ENCODE measurements at regions not wholly inside any gene's neighbourhood (a gene's known extent, or its start where the extent isn't known, plus 50 kb on each side); places are given as distances from the start of the nearest gene placed in this dataset.

- H3K4me3 ChIP-seq (ENCODE audit: insufficient read depth, low read length, poor library complexity, severe bottlenecking): no peak overlapping the region
- no peak overlapping the region for H2AFZ ChIP-seq (ENCODE audit: low read depth, low read length, severe bottlenecking)
- H4K20me1 ChIP-seq (ENCODE audit: low read depth, low read length): no peaks in the 10 kb centered on the region
- H3F3A ChIP-seq (ENCODE audit: insufficient read depth): no peaks in the 10 kb centered on the region
- H3K27ac ChIP-seq (ENCODE audit: low read depth, low read length): no peak overlapping the region
- no peaks in the 10 kb centered on the region for H3K79me2 ChIP-seq (ENCODE audit: insufficient read depth, low read length)
- TF ChIP-seq EZH2phosphoT487 (conservative IDR thresholded peaks at IDR 0.05; ENCODE audit: low read length): no peak
- TF ChIP-seq CTCF (IDR thresholded peaks at IDR 0.05; ENCODE audit: insufficient read depth, low read length, poor library complexity, severe bottlenecking): no peak
- H3K9me3 ChIP-seq (ENCODE audit: insufficient read depth, low read length): no peaks in the 10 kb centered on the region
- H3K27me3 ChIP-seq (ENCODE audit: low read length): no peaks in the 10 kb centered on the region
- H3K36me3 ChIP-seq (ENCODE audit: low read length): no peaks in the 10 kb centered on the region
- H3K9ac ChIP-seq (ENCODE audit: low read length): no peak overlapping the region
- H3K9me2 ChIP-seq (replicated peaks; ENCODE audit: insufficient read depth, low read length): no peaks in the 10 kb centered on the region
- no peak overlapping the region for H3K4me2 ChIP-seq (ENCODE audit: low read depth, low read length, poor library complexity, severe bottlenecking)
These were observed 50.7 kb upstream of the TNRC6C start for GRCh38 chr17:77907497-77908461.

GRCh38 chr17:77908501-77908900, 50.0 kb upstream of the TNRC6C start:
- Histone ChIP-seq H3K9ac (ENCODE audit: low read length) (no peak overlapping the region), H3F3A (ENCODE audit: insufficient read depth) (no peaks in the 10 kb centered on the region), H3K36me3 (ENCODE audit: low read length) (no peaks in the 10 kb centered on the region), H3K4me2 (ENCODE audit: low read depth, low read length, poor library complexity, severe bottlenecking) (no peak overlapping the region), H3K27ac (ENCODE audit: low read depth, low read length) (no peak overlapping the region), H2AFZ (ENCODE audit: low read depth, low read length, severe bottlenecking) (no peak overlapping the region), H3K4me3 (ENCODE audit: insufficient read depth, low read length, poor library complexity, severe bottlenecking) (no peak overlapping the region), H3K27me3 (ENCODE audit: low read length) (no peaks in the 10 kb centered on the region), H4K20me1 (ENCODE audit: low read depth, low read length) (no peaks in the 10 kb centered on the region), H3K79me2 (ENCODE audit: insufficient read depth, low read length) (no peaks in the 10 kb centered on the region), H3K9me3 (ENCODE audit: insufficient read depth, low read length) (no peaks in the 10 kb centered on the region), H3K9me2 (replicated peaks; ENCODE audit: insufficient read depth, low read length) (no peaks in the 10 kb centered on the region)
- TF ChIP-seq CTCF (IDR thresholded peaks at IDR 0.05; ENCODE audit: insufficient read depth, low read length, poor library complexity, severe bottlenecking): no peak
- TF ChIP-seq EZH2phosphoT487 (conservative IDR thresholded peaks at IDR 0.05; ENCODE audit: low read length): no peak
